Endodermal cell (in vitro differentiated cells): ENCODE measurements at regions not wholly inside any gene's neighbourhood (a gene's known extent, or its start where the extent isn't known, plus 50 kb on each side); places are given as distances from the start of the nearest gene placed in this dataset.
A peak's percentile ranks its signal among the peaks of the same experiment; 100 is the strongest.

Source experiments
- DNase-seq: peaks from one replicate; pipeline ENCODE4 v3.0.0-alpha.2; 2017
- H3K27ac ChIP-seq: 2 replicates; pipeline ENCODE4 v1.5.1; 2013; ENCODE audit warnings: mild to moderate bottlenecking, low read depth, low read length, moderate library complexity
- H3K27me3 ChIP-seq: 2 replicates; pipeline ENCODE4 v1.6.1; 2013; ENCODE audit warnings: mild to moderate bottlenecking, low read length, moderate library complexity; ENCODE audit not compliant: insufficient read depth, control insufficient read depth, poor library complexity, severe bottlenecking
- H3K36me3 ChIP-seq: 2 replicates; pipeline ENCODE4 v1.7.0; 2013; ENCODE audit warnings: mild to moderate bottlenecking, low read length, moderate library complexity; ENCODE audit not compliant: control insufficient read depth, insufficient read depth
- H3K4me1 ChIP-seq: one replicate; pipeline ENCODE4 v1.7.0; 2013; ENCODE audit warnings: low read length; ENCODE audit not compliant: control insufficient read depth, insufficient read depth
- H3K4me3 ChIP-seq: 2 replicates; pipeline ENCODE4 v1.5.1; 2013; ENCODE audit warnings: mild to moderate bottlenecking, low read length, moderate library complexity
- H3K9ac ChIP-seq: 2 replicates; pipeline ENCODE4 v1.6.1; 2013; ENCODE audit warnings: mild to moderate bottlenecking, low read length, moderate library complexity; ENCODE audit not compliant: poor library complexity, severe bottlenecking; ENCODE audit errors: extremely low read depth
- H3K9me3 ChIP-seq: 2 replicates; pipeline ENCODE4 v1.6.1; 2013; ENCODE audit warnings: mild to moderate bottlenecking, low read length, moderate library complexity; ENCODE audit not compliant: control insufficient read depth
- H3K27ac Mint-ChIP-seq: 2 replicates; pipeline ENCODE4 v1.8.0; 2020; ENCODE audit warnings: mixed read lengths
- H3K27me3 Mint-ChIP-seq: 2 replicates; pipeline ENCODE4 v1.8.0; 2021; ENCODE audit warnings: mild to moderate bottlenecking, mixed read lengths; ENCODE audit not compliant: insufficient read depth
- H3K36me3 Mint-ChIP-seq: 2 replicates; pipeline ENCODE4 v1.8.0; 2020; ENCODE audit warnings: low read depth, mixed read lengths
- H3K4me1 Mint-ChIP-seq: 2 replicates; pipeline ENCODE4 v1.8.0; 2020; ENCODE audit warnings: mixed read lengths
- H3K4me3 Mint-ChIP-seq: 2 replicates; pipeline ENCODE4 v1.8.0; 2020; ENCODE audit warnings: mild to moderate bottlenecking, moderate library complexity, mixed read lengths
- H3K9me3 Mint-ChIP-seq: 2 replicates; pipeline ENCODE4 v1.8.0; 2020; ENCODE audit warnings: mild to moderate bottlenecking, mixed read lengths
- CTCF ChIP-seq: fragments of 200-600 bp; sonication (generic); conservative IDR thresholded peaks from 2 replicates; pipeline ENCODE4 v1.5.0; 2021; ENCODE audit warnings: antibody characterized with exemption, mild to moderate bottlenecking
- WGBS, 2 experiments: methylation state at CpG; one replicate each; pipeline versions ENCODE4 v1.1.5 to v1.1.7; 2013; ENCODE audit warnings: missing lambda C conversion rate in 2 of 2, mixed read lengths in 1 of 2; ENCODE audit not compliant: insufficient coverage in 1 of 2, insufficient read length in 1 of 2; 5-methylcytosine and 5-hydroxymethylcytosine counted together

- peaks cover 2% of the 10 kb centered on the region for H3K4me1 Mint-ChIP-seq
- Histone ChIP-seq H3K9me3 (no peaks in the 10 kb centered on the region), H3K9ac (no peak overlapping the region), H3K36me3 (no peaks in the 10 kb centered on the region), H3K27ac (no peak overlapping the region), H3K4me1 (no peaks in the 10 kb centered on the region), H3K4me3 (no peak overlapping the region), H3K27me3 (no peaks in the 10 kb centered on the region)
- WGBS, 2 experiments, result 92 to 93% methylated on average over 2 to 7 of the region's 7 CpGs
- DNase-seq, result no peak
- no peak overlapping the region for H3K4me3 Mint-ChIP-seq
- no peaks in the 10 kb centered on the region for H3K36me3 Mint-ChIP-seq
- TF ChIP-seq CTCF, result no peak
- H3K9me3 Mint-ChIP-seq, result peaks cover 8% of the 10 kb centered on the region
- no peaks in the 10 kb centered on the region for H3K27me3 Mint-ChIP-seq
- H3K27ac Mint-ChIP-seq, result no peak overlapping the region
These were observed 179.6 kb upstream of the JARID2 start for GRCh38 chr6:15066089-15066758.

GRCh38 chr6:15073344-15073789 is 172.5 kb upstream of the JARID2 start:
- no peaks in the 10 kb centered on the region for H3K27me3 Mint-ChIP-seq
- no peaks in the 10 kb centered on the region for H3K9me3 Mint-ChIP-seq
- Histone ChIP-seq H3K9me3 (no peaks in the 10 kb centered on the region), H3K9ac (no peak overlapping the region), H3K27ac (no peak overlapping the region), H3K27me3 (no peaks in the 10 kb centered on the region), H3K36me3 (no peaks in the 10 kb centered on the region), H3K4me1 (peaks cover 8% of the 10 kb centered on the region), H3K4me3 (no peak overlapping the region)
- DNase-seq, result no peak
- no peak overlapping the region for H3K4me3 Mint-ChIP-seq
- H3K27ac Mint-ChIP-seq, result no peak overlapping the region
- H3K4me1 Mint-ChIP-seq, result peaks cover 35% of the 10 kb centered on the region
- 90% methylated on average over 3 of the region's 3 CpGs for WGBS, 2 experiments
- H3K36me3 Mint-ChIP-seq, result no peaks in the 10 kb centered on the region
- TF ChIP-seq CTCF, result no peak

GRCh38 chr6:15073883-15074465 is 171.9 kb upstream of the JARID2 start:
- no peaks in the 10 kb centered on the region for H3K27me3 Mint-ChIP-seq
- Histone ChIP-seq H3K4me1 (peaks cover 8% of the 10 kb centered on the region), H3K4me3 (no peak overlapping the region), H3K9me3 (no peaks in the 10 kb centered on the region), H3K9ac (no peak overlapping the region), H3K27ac (peak overlapping the region; percentile 16), H3K27me3 (no peaks in the 10 kb centered on the region), H3K36me3 (no peaks in the 10 kb centered on the region)
- no peaks in the 10 kb centered on the region for H3K9me3 Mint-ChIP-seq
- no peak for DNase-seq
- 91 to 95% methylated on average over 14 of the region's 14 CpGs for WGBS, 2 experiments
- no peak overlapping the region for H3K27ac Mint-ChIP-seq
- H3K36me3 Mint-ChIP-seq, result no peaks in the 10 kb centered on the region
- peaks cover 35% of the 10 kb centered on the region for H3K4me1 Mint-ChIP-seq
- H3K4me3 Mint-ChIP-seq, result no peak overlapping the region
- no peak for TF ChIP-seq CTCF
